ENCODE measurements at regions not wholly inside any gene's neighbourhood (a gene's known extent, or its start where the extent isn't known, plus 50 kb on each side); places are given as distances from the start of the nearest gene placed in this dataset.

DNA sequence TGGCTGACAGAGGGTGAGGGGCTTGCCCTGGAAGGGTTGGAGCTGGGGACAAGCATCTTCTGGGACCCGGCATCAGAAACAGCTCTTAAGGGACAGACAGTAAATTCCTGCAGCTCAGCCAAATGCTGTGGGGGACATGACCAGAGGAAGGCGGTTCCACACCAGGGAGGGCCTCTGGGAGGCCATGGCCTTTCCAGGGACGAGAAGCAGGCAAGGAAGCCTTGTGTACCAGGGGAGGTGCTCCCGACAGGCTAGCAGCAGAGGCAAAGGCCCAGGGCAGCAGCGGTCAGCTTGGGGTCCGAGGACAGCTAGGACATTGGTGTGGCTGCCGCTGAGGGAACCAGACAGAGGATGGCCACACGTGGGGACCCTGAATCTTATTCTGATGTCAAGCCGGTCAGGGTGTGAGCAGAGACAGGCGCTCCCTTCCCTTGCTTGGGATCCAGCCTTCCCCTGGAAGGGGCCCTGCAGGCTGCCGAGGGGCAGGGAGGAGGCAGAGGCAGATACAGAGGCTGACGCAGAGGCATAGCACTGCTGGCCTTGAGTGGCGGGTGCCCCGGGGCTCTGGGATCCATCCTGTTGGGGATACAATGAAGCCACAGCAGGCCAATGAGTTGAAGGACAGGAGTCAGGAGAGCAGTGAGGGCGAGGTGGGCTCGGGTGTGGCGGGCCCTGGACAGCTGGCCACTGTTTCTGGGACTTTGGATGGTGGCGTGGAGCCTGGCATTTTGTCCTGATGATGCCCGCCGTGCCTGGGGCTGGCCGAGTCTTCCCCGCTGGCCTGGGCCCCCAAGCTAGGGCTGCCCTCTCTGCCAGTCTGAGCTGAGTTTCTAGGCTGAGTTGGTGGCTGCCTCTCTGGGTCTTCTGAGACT, 64.1 kb upstream of the GPC1 start:
- TF ChIP-seq EZH2 (IDR thresholded peaks at IDR 0.05; ENCODE audit: insufficient read depth, poor library complexity, severe bottlenecking): no peak
- TF ChIP-seq EZH2phosphoT487 (IDR thresholded peaks at IDR 0.05; ENCODE audit: insufficient read depth, low read depth): no peak

All from GM23248 (cell line).